GM12878 (cell line): ENCODE measurements at regions not wholly inside any gene's neighbourhood (a gene's known extent, or its start where the extent isn't known, plus 50 kb on each side); places are given as distances from the start of the nearest gene placed in this dataset.

Experiments
- ATAC-seq: fragments of 200-7000 bp; cut with Tn5 transposase; 3 replicates; pipeline ENCODE4 v1.9.1; 2020; ENCODE audit warnings: mild to moderate bottlenecking, moderate library complexity
- BruUV-seq: library from RNA; stranded (reverse); fragments of 400-500 nt; replicated peaks from 2 replicates; lab custom pipeline; 2021; lab: Mats Ljungman, UMichigan
- CTCF ChIA-PET: fragments of 300-600 bp; sonication (Branson Sonifier 250); formaldehyde crosslinking; extraction: SDS; loops from one replicate; lab custom pipeline; 2021; ENCODE audit warnings: inconsistent platforms; lab: Yijun Ruan, JAX
- POLR2A ChIA-PET: fragments of 350-600 bp; formaldehyde crosslinking; extraction: SDS; loops from one replicate; lab custom pipeline; 2021; ENCODE audit warnings: inconsistent platforms; lab: Charles Lee
- RAD21 ChIA-PET: fragments of 300-600 bp; sonication (Branson Sonifier 250); formaldehyde crosslinking; loops from one replicate; lab custom pipeline; 2023; ENCODE audit warnings: antibody characterized with exemption; ENCODE audit not compliant: unreplicated experiment; lab: Charles Lee
- SMC1A ChIA-PET: fragments of 300-600 bp; sonication (Branson Sonifier 250); formaldehyde crosslinking; loops from one replicate; lab custom pipeline; 2023; ENCODE audit not compliant: unreplicated experiment, uncharacterized antibody; lab: Charles Lee
- DNase-seq: peaks from one replicate; pipeline ENCODE4 v3.0.0-alpha.2; 2011; ENCODE audit warnings: low read depth, low spot score
- FAIRE-seq: peaks from 3 replicates; lab custom pipeline; 2011; peaks lifted over from hg19 to GRCh38; lab: Jason Lieb, UNC
- H2AFZ ChIP-seq: 2 replicates; pipeline ENCODE4 v1.6.0; 2011; ENCODE audit warnings: low read depth, low read length, control low read depth; ENCODE audit not compliant: control insufficient read depth
- H3K27ac ChIP-seq: 2 replicates; pipeline ENCODE4 v1.5.1; 2011; ENCODE audit warnings: control low read depth; ENCODE audit not compliant: control insufficient read depth, insufficient read depth
- H3K27me3 ChIP-seq, 2 experiments: replicated peaks in 1 of 2; 2 replicates each; pipeline versions ENCODE4 v1.6.0 to v1.6.1; 2011; ENCODE audit warnings: low read length in 1 of 2; ENCODE audit not compliant: control insufficient read depth in 2 of 2, insufficient read depth in 2 of 2
- H3K36me3 ChIP-seq, 2 experiments: 2 replicates each; pipeline ENCODE4 v1.5.1; 2011; ENCODE audit warnings: low read length in 1 of 2; ENCODE audit not compliant: control insufficient read depth in 2 of 2, insufficient read depth in 2 of 2
- H3K4me1 ChIP-seq: 2 replicates; pipeline ENCODE4 v1.6.1; 2011; ENCODE audit warnings: mild to moderate bottlenecking, low read length, moderate library complexity, mixed read lengths; ENCODE audit not compliant: control insufficient read depth, insufficient read depth
- H3K4me2 ChIP-seq: 2 replicates; pipeline ENCODE4 v1.6.0; 2011; ENCODE audit warnings: control low read depth; ENCODE audit not compliant: control insufficient read depth, insufficient read depth
- H3K4me3 ChIP-seq: fragments of 200-600 bp; sonication (generic); 2 replicates; pipeline ENCODE4 v1.5.1; 2016
- H3K79me2 ChIP-seq: 2 replicates; pipeline ENCODE4 v1.6.0; 2011; ENCODE audit warnings: low read length; ENCODE audit not compliant: control insufficient read depth, insufficient read depth
- H3K9ac ChIP-seq: 2 replicates; pipeline ENCODE4 v1.8.0; 2011; ENCODE audit warnings: low read length, control low read depth, mixed read lengths; ENCODE audit not compliant: control insufficient read depth, insufficient read depth
- H3K9me3 ChIP-seq: replicated peaks from 3 replicates; pipeline ENCODE4 v1.5.1; 2011; ENCODE audit warnings: mild to moderate bottlenecking, low read length; ENCODE audit not compliant: control insufficient read depth, insufficient read depth
- H4K20me1 ChIP-seq: 2 replicates; pipeline ENCODE4 v1.6.0; 2011; ENCODE audit not compliant: control insufficient read depth, insufficient read depth
- ASH2L ChIP-seq: fragments of 300-600, 200-600 bp; sonication (generic); IDR thresholded peaks from 2 replicates; pipeline ENCODE4 v1.6.1; 2017; ENCODE audit warnings: low read depth, mild to moderate bottlenecking, borderline replicate concordance
- BCL11A ChIP-seq: IDR thresholded peaks from 2 replicates; pipeline ENCODE4 v1.6.1; 2011; ENCODE audit warnings: low read depth, low read length
- BRCA1 ChIP-seq: IDR thresholded peaks from 2 replicates; pipeline ENCODE4 v1.6.1; 2011; ENCODE audit warnings: low read depth, low read length, improper control_type of control experiment
- CEBPB ChIP-seq, 2 experiments: fragments of 150-350 bp in 1 of 2; IDR thresholded peaks; 2 replicates each; pipeline ENCODE4 v1.6.1; 2012 to 2014; ENCODE audit warnings: low read depth in 2 of 2, low read length in 2 of 2, borderline replicate concordance in 1 of 2, inconsistent platforms in 1 of 2
- GABPA ChIP-seq: IDR thresholded peaks from 2 replicates; pipeline ENCODE4 v1.6.1; 2014; ENCODE audit warnings: antibody characterized with exemption, low read depth, mild to moderate bottlenecking, inconsistent platforms
- HDGF ChIP-seq: fragments of 450-650 bp; IDR thresholded peaks from 2 replicates; pipeline ENCODE4 v1.6.1; 2016; ENCODE audit warnings: antibody characterized with exemption
- IKZF1 ChIP-seq: fragments of 450-650 bp; conservative IDR thresholded peaks from 2 replicates; pipeline ENCODE4 v1.6.1; 2017; ENCODE audit warnings: antibody characterized with exemption, mild to moderate bottlenecking
- IKZF2 ChIP-seq, 2 experiments: fragments of 450-650 bp; IDR thresholded peaks; 2 replicates each; pipeline ENCODE4 v1.6.1; 2017; ENCODE audit warnings: mild to moderate bottlenecking in 2 of 2, moderate library complexity in 2 of 2
- JUND ChIP-seq: IDR thresholded peaks from 2 replicates; pipeline ENCODE4 v1.6.1; 2012; ENCODE audit warnings: low read depth, mild to moderate bottlenecking, low read length, improper control_type of control experiment, moderate library complexity
- KAT2A ChIP-seq: conservative IDR thresholded peaks from 2 replicates; pipeline ENCODE4 v1.6.1; 2011; ENCODE audit warnings: low read depth, low read length; ENCODE audit not compliant: control insufficient read depth
- MAX ChIP-seq: IDR thresholded peaks from 2 replicates; pipeline ENCODE4 v1.6.1; 2012; ENCODE audit warnings: low read depth, low read length, improper control_type of control experiment
- MTA3 ChIP-seq: IDR thresholded peaks from 2 replicates; pipeline ENCODE4 v1.6.1; 2012; ENCODE audit warnings: low read length, inconsistent platforms, borderline replicate concordance
- MXI1 ChIP-seq: fragments of 150-350 bp; IDR thresholded peaks from 2 replicates; pipeline ENCODE4 v1.6.1; 2011; ENCODE audit warnings: low read depth, mild to moderate bottlenecking, inconsistent platforms, low read length, improper control_type of control experiment
- PKNOX1 ChIP-seq: fragments of 450-650 bp; IDR thresholded peaks from 2 replicates; pipeline ENCODE4 v1.6.1; 2016; ENCODE audit warnings: mild to moderate bottlenecking
- POLR2AphosphoS5 ChIP-seq: IDR thresholded peaks from 2 replicates; pipeline ENCODE4 v1.6.1; 2011; ENCODE audit warnings: mild to moderate bottlenecking, low read length, inconsistent platforms
- RAD21 ChIP-seq: IDR thresholded peaks from 2 replicates; pipeline ENCODE4 v1.6.1; 2011; ENCODE audit warnings: mild to moderate bottlenecking, low read depth, low read length, moderate library complexity; ENCODE audit not compliant: insufficient read depth
- TARDBP ChIP-seq: IDR thresholded peaks from 2 replicates; pipeline ENCODE4 v1.6.1; 2016; ENCODE audit warnings: borderline replicate concordance
- in situ Hi-C: fragments of 300-500 bp; cut with MboI; formaldehyde crosslinking; loops from 9 replicates; pipeline ENCODE4 v1.14.3; 2018; ENCODE audit warnings: mixed read lengths
- intact Hi-C: fragments of 100-400 bp; cut with micrococcal nuclease; formaldehyde crosslinking; loops from one replicate; pipeline ENCODE4 v1.14.2; 2022; ENCODE audit not compliant: unreplicated experiment
- TF ChIP-seq, protein P1 (sequence below): fragments of 450-650 bp; formaldehyde crosslinking; IDR thresholded peaks from 2 replicates; pipeline ENCODE4 v1.5.0; 2022; ENCODE audit warnings: mild to moderate bottlenecking, missing genetic modification characterization

- TF ChIP-seq, protein P1, sequence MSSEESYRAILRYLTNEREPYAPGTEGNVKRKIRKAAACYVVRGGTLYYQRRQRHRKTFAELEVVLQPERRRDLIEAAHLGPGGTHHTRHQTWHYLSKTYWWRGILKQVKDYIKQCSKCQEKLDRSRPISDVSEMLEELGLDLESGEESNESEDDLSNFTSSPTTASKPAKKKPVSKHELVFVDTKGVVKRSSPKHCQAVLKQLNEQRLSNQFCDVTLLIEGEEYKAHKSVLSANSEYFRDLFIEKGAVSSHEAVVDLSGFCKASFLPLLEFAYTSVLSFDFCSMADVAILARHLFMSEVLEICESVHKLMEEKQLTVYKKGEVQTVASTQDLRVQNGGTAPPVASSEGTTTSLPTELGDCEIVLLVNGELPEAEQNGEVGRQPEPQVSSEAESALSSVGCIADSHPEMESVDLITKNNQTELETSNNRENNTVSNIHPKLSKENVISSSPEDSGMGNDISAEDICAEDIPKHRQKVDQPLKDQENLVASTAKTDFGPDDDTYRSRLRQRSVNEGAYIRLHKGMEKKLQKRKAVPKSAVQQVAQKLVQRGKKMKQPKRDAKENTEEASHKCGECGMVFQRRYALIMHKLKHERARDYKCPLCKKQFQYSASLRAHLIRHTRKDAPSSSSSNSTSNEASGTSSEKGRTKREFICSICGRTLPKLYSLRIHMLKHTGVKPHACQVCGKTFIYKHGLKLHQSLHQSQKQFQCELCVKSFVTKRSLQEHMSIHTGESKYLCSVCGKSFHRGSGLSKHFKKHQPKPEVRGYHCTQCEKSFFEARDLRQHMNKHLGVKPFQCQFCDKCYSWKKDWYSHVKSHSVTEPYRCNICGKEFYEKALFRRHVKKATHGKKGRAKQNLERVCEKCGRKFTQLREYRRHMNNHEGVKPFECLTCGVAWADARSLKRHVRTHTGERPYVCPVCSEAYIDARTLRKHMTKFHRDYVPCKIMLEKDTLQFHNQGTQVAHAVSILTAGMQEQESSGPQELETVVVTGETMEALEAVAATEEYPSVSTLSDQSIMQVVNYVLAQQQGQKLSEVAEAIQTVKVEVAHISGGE (CRISPR knock-in tag) = no peak
- TF ChIP-seq GABPA = no peak
- TF ChIP-seq POLR2AphosphoS5 = no peak
- no peak for TF ChIP-seq TARDBP
- no peak for TF ChIP-seq MTA3
- no peak for TF ChIP-seq BCL11A
- no peak for TF ChIP-seq KAT2A
These were observed 400.7 kb downstream of the TMEM135 start (continued) for GRCh38 chr11:87438416-87438815.

GRCh38 chr11:87437844-87438223, 400.1 kb downstream of the TMEM135 start:
- no peaks in the 10 kb centered on the region for H3K27me3 ChIP-seq
- ATAC-seq (no peak), FAIRE-seq (no peak), DNase-seq (no peak)
- no peak overlapping the region for H3K4me2 ChIP-seq
- no TSS peak for BruUV-seq
- H3K9me3 ChIP-seq = no peaks in the 10 kb centered on the region
- intact Hi-C loops (no loop called here), in situ Hi-C loops (no loop called here)
- H3K9ac ChIP-seq = no peak overlapping the region
- H3K27ac ChIP-seq = no peak overlapping the region
- H3K36me3 ChIP-seq = no peaks in the 10 kb centered on the region
- POLR2A ChIA-PET = interaction anchor here (0.6 kb wide), 1 partner anchor 80 kb away, joined by 3 read pairs; no protein-coding TSS in a partner anchor
- SMC1A ChIA-PET = interaction anchor here (0.7 kb wide), 1 partner anchor 616 kb away, joined by 3 read pairs; no protein-coding TSS in a partner anchor
- RAD21 ChIA-PET = no interaction called here
- no peaks in the 10 kb centered on the region for H3K79me2 ChIP-seq
- no peak overlapping the region for H3K4me3 ChIP-seq
- no peaks in the 10 kb centered on the region for H4K20me1 ChIP-seq
- no peak overlapping the region for H2AFZ ChIP-seq
- CTCF ChIA-PET = interaction anchor here (1.4 kb wide), 1 partner anchor 17 kb away, joined by 3 read pairs; no protein-coding TSS in a partner anchor
- no peaks in the 10 kb centered on the region for H3K4me1 ChIP-seq
- TF ChIP-seq TARDBP (no peak), MXI1 (no peak), JUND (no peak), MAX (no peak), IKZF1 (no peak), CEBPB (IDR thresholded peaks at IDR 0.05; ENCODE audit: borderline replicate concordance in 1 of 2, low read depth in 2 of 2, low read length in 2 of 2) (no peak), HDGF (no peak), ASH2L (no peak), BRCA1 (no peak), RAD21 (no peak), PKNOX1 (no peak), IKZF2 (IDR thresholded peaks at IDR 0.05) (no peak)
